ENCODE measurements at regions not wholly inside any gene's neighbourhood (a gene's known extent, or its start where the extent isn't known, plus 50 kb on each side); places are given as distances from the start of the nearest gene placed in this dataset.

DNA sequence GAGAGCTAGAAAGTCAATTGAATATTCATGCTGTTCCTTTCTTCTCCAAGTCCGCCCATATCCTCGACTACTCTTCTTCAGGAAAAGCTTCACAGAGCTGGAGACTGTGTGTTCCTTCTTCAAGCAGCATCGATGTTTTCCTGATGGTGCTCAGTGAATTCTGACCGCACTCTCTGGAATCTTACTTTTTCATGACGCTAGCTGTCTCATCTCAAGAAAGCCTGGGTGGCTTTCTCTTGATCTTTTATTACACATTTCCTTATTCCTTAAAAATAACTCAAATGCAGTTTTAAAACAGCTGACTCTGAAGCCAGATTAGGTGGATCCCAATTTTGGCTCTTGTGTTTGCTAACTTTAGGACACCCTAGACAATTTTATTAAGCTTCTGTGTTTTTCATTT, 1245.1 kb upstream of the LRRTM1 start:
- WGBS (ENCODE audit: insufficient coverage) = 84% methylated on average over 5 of the region's 5 CpGs

GRCh38 chr2:81545626-81546025, 1241.1 kb upstream of the LRRTM1 start:
- Histone ChIP-seq H3K4me1 (ENCODE audit: control insufficient read depth, insufficient read depth, low read length) (no peaks in the 10 kb centered on the region), H3K36me3 (ENCODE audit: control insufficient read depth, insufficient read depth, low read length) (no peaks in the 10 kb centered on the region), H3K27me3 (ENCODE audit: control insufficient read depth, insufficient read depth, low read length) (no peaks in the 10 kb centered on the region), H3K27ac (ENCODE audit: low read length) (no peak overlapping the region), H3K9me3 (replicated peaks; ENCODE audit: control insufficient read depth, low read depth, low read length) (no peaks in the 10 kb centered on the region), H3K4me3 (ENCODE audit: low read length) (no peak overlapping the region)
- no CpG with 5 or more reads among the region's 2 CpGs for WGBS (ENCODE audit: insufficient coverage)
- DNase-seq = no peak

More for the DNA sequence above, 1245.1 kb upstream of the LRRTM1 start:
- no peaks in the 10 kb centered on the region for H3K36me3 ChIP-seq (ENCODE audit: control insufficient read depth, insufficient read depth, low read length)
- no peaks in the 10 kb centered on the region for H3K4me1 ChIP-seq (ENCODE audit: control insufficient read depth, insufficient read depth, low read length)
- DNase-seq = peak; percentile 1
- no peaks in the 10 kb centered on the region for H3K27me3 ChIP-seq (ENCODE audit: control insufficient read depth, insufficient read depth, low read length)
- no peak overlapping the region for H3K4me3 ChIP-seq (ENCODE audit: low read length)
- no peaks in the 10 kb centered on the region for H3K9me3 ChIP-seq (replicated peaks; ENCODE audit: control insufficient read depth, low read depth, low read length)
- no peak overlapping the region for H3K27ac ChIP-seq (ENCODE audit: low read length)

- DNase-seq = no peak
Measured at GRCh38 chr2:81542119-81542518, 1237.6 kb upstream of the LRRTM1 start.

DNA sequence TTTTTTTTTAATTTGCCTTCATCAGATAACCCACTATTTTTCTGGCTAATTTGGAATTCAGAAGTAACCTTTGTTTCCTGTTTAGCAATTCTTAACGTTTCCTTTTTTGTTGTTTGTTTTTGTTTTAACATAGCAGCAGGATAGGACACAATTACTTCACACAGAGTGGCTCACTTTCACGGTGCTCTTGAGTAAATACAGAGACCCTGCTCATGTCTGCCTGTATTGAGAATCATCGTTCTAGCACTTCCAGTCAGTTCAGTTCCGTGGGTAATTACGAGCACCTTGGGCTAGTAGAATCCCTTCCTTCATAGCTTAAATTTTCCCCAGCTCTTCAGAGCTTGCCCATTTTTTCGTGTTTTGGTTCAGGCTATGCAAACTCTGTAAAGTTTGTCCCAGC, 1225.4 kb upstream of the LRRTM1 start:
- no peak overlapping the region for H3K27ac ChIP-seq (ENCODE audit: low read length)
- H3K4me3 ChIP-seq (ENCODE audit: low read length) = no peak overlapping the region
- no peaks in the 10 kb centered on the region for H3K27me3 ChIP-seq (ENCODE audit: control insufficient read depth, insufficient read depth, low read length)
- 52% methylated on average over 3 of the region's 6 CpGs for whole genome bisulfite sequencing (ENCODE audit: insufficient coverage)
- no peak for DNase-seq
- no peaks in the 10 kb centered on the region for H3K4me1 ChIP-seq (ENCODE audit: control insufficient read depth, insufficient read depth, low read length)
- H3K36me3 ChIP-seq (ENCODE audit: control insufficient read depth, insufficient read depth, low read length) = no peaks in the 10 kb centered on the region
- H3K9me3 ChIP-seq (replicated peaks; ENCODE audit: control insufficient read depth, low read depth, low read length) = no peaks in the 10 kb centered on the region

More at GRCh38 chr2:81542119-81542518, 1237.6 kb upstream of the LRRTM1 start:
- WGBS (ENCODE audit: insufficient coverage) = no CpG with 5 or more reads among the region's 1 CpG
- Histone ChIP-seq H3K4me3 (ENCODE audit: low read length) (no peak overlapping the region), H3K9me3 (replicated peaks; ENCODE audit: control insufficient read depth, low read depth, low read length) (no peaks in the 10 kb centered on the region), H3K36me3 (ENCODE audit: control insufficient read depth, insufficient read depth, low read length) (no peaks in the 10 kb centered on the region), H3K27me3 (ENCODE audit: control insufficient read depth, insufficient read depth, low read length) (no peaks in the 10 kb centered on the region), H3K27ac (ENCODE audit: low read length) (no peak overlapping the region), H3K4me1 (ENCODE audit: control insufficient read depth, insufficient read depth, low read length) (no peaks in the 10 kb centered on the region)

GRCh38 chr2:81528852-81529480, 1224.4 kb upstream of the LRRTM1 start:
- Histone ChIP-seq H3K4me1 (ENCODE audit: control insufficient read depth, insufficient read depth, low read length) (no peaks in the 10 kb centered on the region), H3K27ac (ENCODE audit: low read length) (no peak overlapping the region), H3K4me3 (ENCODE audit: low read length) (no peak overlapping the region), H3K27me3 (ENCODE audit: control insufficient read depth, insufficient read depth, low read length) (no peaks in the 10 kb centered on the region), H3K36me3 (ENCODE audit: control insufficient read depth, insufficient read depth, low read length) (no peaks in the 10 kb centered on the region), H3K9me3 (replicated peaks; ENCODE audit: control insufficient read depth, low read depth, low read length) (no peaks in the 10 kb centered on the region)
- no peak for DNase-seq
- WGBS (ENCODE audit: insufficient coverage) = 67% methylated on average over 1 of the region's 3 CpGs

DNA sequence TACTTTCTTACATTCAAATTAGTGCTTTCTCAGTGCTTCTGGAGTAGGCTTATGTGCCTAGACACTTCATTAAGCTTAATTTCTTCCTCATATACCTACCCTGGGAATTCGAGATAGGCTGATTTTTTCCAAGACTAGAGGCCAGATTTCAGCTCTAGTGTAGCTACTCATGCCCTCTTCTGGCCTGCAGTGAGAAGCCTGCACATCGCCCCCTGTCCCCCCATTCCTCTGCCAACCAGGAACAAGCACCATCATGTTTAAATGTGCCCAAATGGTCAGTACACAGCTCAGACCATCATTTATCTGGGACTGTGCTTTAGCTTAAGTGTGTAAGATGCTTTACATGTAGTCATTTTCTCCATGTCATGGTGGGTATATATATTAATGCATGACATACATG, 1218.8 kb upstream of the LRRTM1 start:
- Histone ChIP-seq H3K4me1 (ENCODE audit: control insufficient read depth, insufficient read depth, low read length) (no peaks in the 10 kb centered on the region), H3K27me3 (ENCODE audit: control insufficient read depth, insufficient read depth, low read length) (no peaks in the 10 kb centered on the region), H3K36me3 (ENCODE audit: control insufficient read depth, insufficient read depth, low read length) (no peaks in the 10 kb centered on the region), H3K9me3 (replicated peaks; ENCODE audit: control insufficient read depth, low read depth, low read length) (no peaks in the 10 kb centered on the region), H3K4me3 (ENCODE audit: low read length) (no peak overlapping the region), H3K27ac (ENCODE audit: low read length) (no peak overlapping the region)
- 88% methylated on average over 2 of the region's 2 CpGs for WGBS (ENCODE audit: insufficient coverage)
- DNase-seq = no peak

GRCh38 chr2:81513328-81513727, 1208.8 kb upstream of the LRRTM1 start:
- Histone ChIP-seq H3K27ac (ENCODE audit: low read length) (no peak overlapping the region), H3K36me3 (ENCODE audit: control insufficient read depth, insufficient read depth, low read length) (no peaks in the 10 kb centered on the region), H3K9me3 (replicated peaks; ENCODE audit: control insufficient read depth, low read depth, low read length) (no peaks in the 10 kb centered on the region), H3K27me3 (ENCODE audit: control insufficient read depth, insufficient read depth, low read length) (no peaks in the 10 kb centered on the region), H3K4me1 (ENCODE audit: control insufficient read depth, insufficient read depth, low read length) (no peaks in the 10 kb centered on the region), H3K4me3 (ENCODE audit: low read length) (no peak overlapping the region)
- no peak for DNase-seq
- WGBS (ENCODE audit: insufficient coverage) = no CpG with 5 or more reads among the region's 2 CpGs

- no peak for DNase-seq
- H3K4me3 ChIP-seq (ENCODE audit: low read length) = no peak overlapping the region
- no peaks in the 10 kb centered on the region for H3K27me3 ChIP-seq (ENCODE audit: control insufficient read depth, insufficient read depth, low read length)
Measured at GRCh38 chr2:81505586-81505985, 1201.0 kb upstream of the LRRTM1 start.

GRCh38 chr2:81495556-81495955, 1191.0 kb upstream of the LRRTM1 start:
- no peaks in the 10 kb centered on the region for H3K36me3 ChIP-seq (ENCODE audit: control insufficient read depth, insufficient read depth, low read length)
- H3K27ac ChIP-seq (ENCODE audit: low read length) = no peak overlapping the region
- no peak for DNase-seq
- H3K9me3 ChIP-seq (replicated peaks; ENCODE audit: control insufficient read depth, low read depth, low read length) = peaks cover 3% of the 10 kb centered on the region
- 86% methylated on average over 2 of the region's 2 CpGs for WGBS (ENCODE audit: insufficient coverage)
- H3K4me1 ChIP-seq (ENCODE audit: control insufficient read depth, insufficient read depth, low read length) = no peaks in the 10 kb centered on the region
- no peak overlapping the region for H3K4me3 ChIP-seq (ENCODE audit: low read length)
- no peaks in the 10 kb centered on the region for H3K27me3 ChIP-seq (ENCODE audit: control insufficient read depth, insufficient read depth, low read length)

More at GRCh38 chr2:81505586-81505985, 1201.0 kb upstream of the LRRTM1 start:
- WGBS (ENCODE audit: insufficient coverage) = no CpG with 5 or more reads among the region's 2 CpGs
- no peak overlapping the region for H3K27ac ChIP-seq (ENCODE audit: low read length)
- no peaks in the 10 kb centered on the region for H3K9me3 ChIP-seq (replicated peaks; ENCODE audit: control insufficient read depth, low read depth, low read length)
- no peaks in the 10 kb centered on the region for H3K36me3 ChIP-seq (ENCODE audit: control insufficient read depth, insufficient read depth, low read length)
- no peaks in the 10 kb centered on the region for H3K4me1 ChIP-seq (ENCODE audit: control insufficient read depth, insufficient read depth, low read length)

GRCh38 chr2:81483254-81483653, 1178.7 kb upstream of the LRRTM1 start:
- WGBS (ENCODE audit: insufficient coverage) = no CpG with 5 or more reads among the region's 4 CpGs
- Histone ChIP-seq H3K36me3 (ENCODE audit: control insufficient read depth, insufficient read depth, low read length) (no peaks in the 10 kb centered on the region), H3K27ac (ENCODE audit: low read length) (no peak overlapping the region), H3K4me1 (ENCODE audit: control insufficient read depth, insufficient read depth, low read length) (no peaks in the 10 kb centered on the region), H3K9me3 (replicated peaks; ENCODE audit: control insufficient read depth, low read depth, low read length) (no peaks in the 10 kb centered on the region), H3K27me3 (ENCODE audit: control insufficient read depth, insufficient read depth, low read length) (no peaks in the 10 kb centered on the region), H3K4me3 (ENCODE audit: low read length) (no peak overlapping the region)
- DNase-seq = no peak

DNA sequence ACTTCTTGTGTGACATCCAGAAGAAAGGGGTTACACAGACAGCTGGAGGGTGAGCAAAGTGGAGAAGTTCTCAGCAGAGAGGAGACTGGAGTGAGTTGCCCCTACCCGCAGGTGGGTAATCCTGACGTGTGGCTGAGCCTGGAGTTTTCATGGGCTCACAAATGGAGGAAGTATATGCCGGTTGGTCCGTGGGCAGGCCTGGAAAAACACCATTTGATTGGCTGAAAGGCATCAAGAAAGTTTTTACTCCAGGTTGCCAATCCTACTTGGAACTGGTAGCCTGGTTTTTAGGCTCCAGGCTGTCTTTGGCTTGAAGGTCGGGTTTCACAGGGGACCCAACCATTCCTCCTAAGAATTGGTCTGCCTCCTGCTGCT, 1177.4 kb upstream of the LRRTM1 start:
- Histone ChIP-seq H3K9me3 (replicated peaks; ENCODE audit: control insufficient read depth, low read depth, low read length) (no peaks in the 10 kb centered on the region), H3K36me3 (ENCODE audit: control insufficient read depth, insufficient read depth, low read length) (no peaks in the 10 kb centered on the region), H3K27ac (ENCODE audit: low read length) (no peak overlapping the region), H3K4me3 (ENCODE audit: low read length) (no peak overlapping the region), H3K4me1 (ENCODE audit: control insufficient read depth, insufficient read depth, low read length) (no peaks in the 10 kb centered on the region), H3K27me3 (ENCODE audit: control insufficient read depth, insufficient read depth, low read length) (no peaks in the 10 kb centered on the region)
- 81% methylated on average over 4 of the region's 5 CpGs for WGBS (ENCODE audit: insufficient coverage)
- no peak for DNase-seq
